CD14-positive monocyte (primary cell): ENCODE measurements at regions not wholly inside any gene's neighbourhood (a gene's known extent, or its start where the extent isn't known, plus 50 kb on each side); places are given as distances from the start of the nearest gene placed in this dataset.
A peak's percentile ranks its signal among the peaks of the same experiment; 100 is the strongest.

Experiments
- DNase-seq, 3 donors: peaks; one replicate each; pipeline ENCODE4 v3.0.0-alpha.2; 2011 to 2022
- H2AFZ ChIP-seq: 2 replicates; pipeline ENCODE4 v1.6.0; 2012; ENCODE audit warnings: mild to moderate bottlenecking, low read depth, low read length, inconsistent platforms; ENCODE audit not compliant: insufficient read depth, poor library complexity, severe bottlenecking
- H3K27ac ChIP-seq, 2 donors: 1 replicate in 1 of 2; 2 replicates in 1 of 2; pipeline ENCODE4 v1.5.1; 2012 to 2013; ENCODE audit warnings: low read length in 2 of 2, control low read depth in 1 of 2, inconsistent platforms in 1 of 2, low read depth in 1 of 2, mild to moderate bottlenecking in 1 of 2
- H3K27me3 ChIP-seq, 2 donors: one replicate each; pipeline versions ENCODE4 v1.6.0 to v1.6.1; 2011 to 2013; ENCODE audit warnings: low read length in 2 of 2; ENCODE audit not compliant: control insufficient read depth in 2 of 2, insufficient read depth in 2 of 2
- H3K36me3 ChIP-seq, 2 donors: replicated peaks in 1 of 2; 1 replicate in 1 of 2; 2 replicates in 1 of 2; pipeline versions ENCODE4 v1.5.1 to v1.6.1; 2012 to 2013; ENCODE audit warnings: low read length in 2 of 2, control low read depth in 1 of 2, inconsistent platforms in 1 of 2, mild to moderate bottlenecking in 1 of 2; ENCODE audit not compliant: insufficient read depth in 2 of 2, control insufficient read depth in 1 of 2
- H3K4me1 ChIP-seq, 2 donors: 1 replicate in 1 of 2; 2 replicates in 1 of 2; pipeline versions ENCODE4 v1.5.1 to v1.6.1; 2012 to 2013; ENCODE audit warnings: low read length in 2 of 2, control low read depth in 1 of 2, inconsistent platforms in 1 of 2, mild to moderate bottlenecking in 1 of 2, moderate library complexity in 1 of 2; ENCODE audit not compliant: insufficient read depth in 2 of 2, control insufficient read depth in 1 of 2
- H3K4me2 ChIP-seq: replicated peaks from 2 replicates; pipeline ENCODE3; 2012; ENCODE audit warnings: low read length, moderate library complexity, mild to moderate bottlenecking; ENCODE audit not compliant: poor library complexity, severe bottlenecking; ENCODE audit errors: extremely low read depth
- H3K4me3 ChIP-seq, 3 experiments: fragments of 200-600 bp in 1 of 3; sonication (generic) in 1 of 3; replicated peaks in 1 of 3; 1 replicate in 2 of 3; 2 replicates in 1 of 3; pipeline ENCODE4 v1.5.1; 2011 to 2013; ENCODE audit warnings: low read length in 3 of 3, mild to moderate bottlenecking in 3 of 3, control low read depth in 2 of 3, low read depth in 2 of 3, inconsistent platforms in 1 of 3, moderate library complexity in 1 of 3
- H3K79me2 ChIP-seq: 2 replicates; pipeline ENCODE4 v1.6.0; 2012; ENCODE audit warnings: mild to moderate bottlenecking, control low read depth, inconsistent platforms, low read length, moderate library complexity; ENCODE audit not compliant: insufficient read depth
- H3K9ac ChIP-seq: 2 replicates; pipeline ENCODE4 v1.6.0; 2017; ENCODE audit warnings: low read length, mild to moderate bottlenecking; ENCODE audit not compliant: insufficient read depth, poor library complexity, severe bottlenecking
- H3K9me3 ChIP-seq, 2 donors: replicated peaks in 1 of 2; 1 replicate in 1 of 2; 2 replicates in 1 of 2; pipeline versions ENCODE4 v1.5.1 to v1.6.1; 2012 to 2013; ENCODE audit warnings: low read length in 2 of 2, control low read depth in 1 of 2; ENCODE audit not compliant: control insufficient read depth in 1 of 2, insufficient read depth in 1 of 2
- H4K20me1 ChIP-seq: 2 replicates; pipeline ENCODE4 v1.6.0; 2012; ENCODE audit warnings: mild to moderate bottlenecking, low read length, control low read depth, moderate library complexity; ENCODE audit not compliant: insufficient read depth
- H3K27ac Mint-ChIP-seq, 7 donors: one replicate each; pipeline ENCODE4 v1.8.0; 2020; ENCODE audit warnings: mild to moderate bottlenecking in 7 of 7, mixed read lengths in 7 of 7, moderate library complexity in 6 of 7, inconsistent platforms in 2 of 7
- H3K27me3 Mint-ChIP-seq, 3 donors: one replicate each; pipeline ENCODE4 v1.8.0; 2021 to 2022; ENCODE audit warnings: low read depth in 3 of 3, mild to moderate bottlenecking in 3 of 3, mixed read lengths in 3 of 3, moderate library complexity in 3 of 3, inconsistent platforms in 1 of 3
- H3K36me3 Mint-ChIP-seq, 2 donors: one replicate each; pipeline ENCODE4 v1.8.0; 2020; ENCODE audit warnings: mixed read lengths in 2 of 2, inconsistent platforms in 1 of 2, mild to moderate bottlenecking in 1 of 2
- H3K4me1 Mint-ChIP-seq: one replicate; pipeline ENCODE4 v1.8.0; 2020; ENCODE audit warnings: mild to moderate bottlenecking, mixed read lengths
- H3K4me3 Mint-ChIP-seq, 2 donors: one replicate each; pipeline ENCODE4 v1.8.0; 2020; ENCODE audit warnings: mild to moderate bottlenecking in 2 of 2, mixed read lengths in 2 of 2, moderate library complexity in 1 of 2
- H3K9me3 Mint-ChIP-seq, 7 donors: one replicate each; pipeline ENCODE4 v1.8.0; 2020 to 2022; ENCODE audit warnings: mixed read lengths in 7 of 7, mild to moderate bottlenecking in 6 of 7, moderate library complexity in 6 of 7, inconsistent platforms in 2 of 7
- WGBS: methylation state at CpG from one replicate; pipeline ENCODE4 v1.1.5; 2013; ENCODE audit warnings: missing lambda C conversion rate; ENCODE audit not compliant: insufficient coverage; 5-methylcytosine and 5-hydroxymethylcytosine counted together
- intact Hi-C, 2 donors: fragments of 100-400 bp; cut with micrococcal nuclease; formaldehyde crosslinking; loops; one replicate each; pipeline versions ENCODE4 v1.15.0 to v1.15.1; 2023
- TF ChIP-seq, protein P1 (sequence below): fragments of 200-600 bp; IDR thresholded peaks from one replicate; pipeline ENCODE4 v1.8.0; 2022; ENCODE audit warnings: antibody characterized with exemption, mild to moderate bottlenecking

- Histone ChIP-seq H3K4me1 (no peaks in the 10 kb centered on the region), H3K4me3 (no peak overlapping the region), H4K20me1 (no peaks in the 10 kb centered on the region), H3K27me3 (no peaks in the 10 kb centered on the region), H3K36me3 (no peaks in the 10 kb centered on the region), H3K79me2 (no peaks in the 10 kb centered on the region), H3K4me2 (no peak overlapping the region), H2AFZ (no peak overlapping the region), H3K9me3 (peaks cover 0 to 4% of the 10 kb centered on the region in 2 donors), H3K27ac (no peak overlapping the region), H3K9ac (no peak overlapping the region)
- Mint-ChIP-seq H3K27me3 (peaks cover 2 to 4% (median 4%) of the 10 kb centered on the region in 3 donors), H3K27ac (no peak overlapping the region), H3K4me3 (no peak overlapping the region), H3K4me1 (no peaks in the 10 kb centered on the region), H3K9me3 (peaks cover 0 to 6% (median 3%) of the 10 kb centered on the region in 7 donors), H3K36me3 (no peaks in the 10 kb centered on the region)
- no peak for DNase-seq
- TF ChIP-seq, protein P1, sequence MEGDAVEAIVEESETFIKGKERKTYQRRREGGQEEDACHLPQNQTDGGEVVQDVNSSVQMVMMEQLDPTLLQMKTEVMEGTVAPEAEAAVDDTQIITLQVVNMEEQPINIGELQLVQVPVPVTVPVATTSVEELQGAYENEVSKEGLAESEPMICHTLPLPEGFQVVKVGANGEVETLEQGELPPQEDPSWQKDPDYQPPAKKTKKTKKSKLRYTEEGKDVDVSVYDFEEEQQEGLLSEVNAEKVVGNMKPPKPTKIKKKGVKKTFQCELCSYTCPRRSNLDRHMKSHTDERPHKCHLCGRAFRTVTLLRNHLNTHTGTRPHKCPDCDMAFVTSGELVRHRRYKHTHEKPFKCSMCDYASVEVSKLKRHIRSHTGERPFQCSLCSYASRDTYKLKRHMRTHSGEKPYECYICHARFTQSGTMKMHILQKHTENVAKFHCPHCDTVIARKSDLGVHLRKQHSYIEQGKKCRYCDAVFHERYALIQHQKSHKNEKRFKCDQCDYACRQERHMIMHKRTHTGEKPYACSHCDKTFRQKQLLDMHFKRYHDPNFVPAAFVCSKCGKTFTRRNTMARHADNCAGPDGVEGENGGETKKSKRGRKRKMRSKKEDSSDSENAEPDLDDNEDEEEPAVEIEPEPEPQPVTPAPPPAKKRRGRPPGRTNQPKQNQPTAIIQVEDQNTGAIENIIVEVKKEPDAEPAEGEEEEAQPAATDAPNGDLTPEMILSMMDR: no peak
- 94% methylated on average over 5 of the region's 5 CpGs for WGBS
- intact Hi-C loops: no loop called here
Measured at GRCh38 chr13:108156749-108157148, 58.6 kb downstream of the LIG4 start.

DNA sequence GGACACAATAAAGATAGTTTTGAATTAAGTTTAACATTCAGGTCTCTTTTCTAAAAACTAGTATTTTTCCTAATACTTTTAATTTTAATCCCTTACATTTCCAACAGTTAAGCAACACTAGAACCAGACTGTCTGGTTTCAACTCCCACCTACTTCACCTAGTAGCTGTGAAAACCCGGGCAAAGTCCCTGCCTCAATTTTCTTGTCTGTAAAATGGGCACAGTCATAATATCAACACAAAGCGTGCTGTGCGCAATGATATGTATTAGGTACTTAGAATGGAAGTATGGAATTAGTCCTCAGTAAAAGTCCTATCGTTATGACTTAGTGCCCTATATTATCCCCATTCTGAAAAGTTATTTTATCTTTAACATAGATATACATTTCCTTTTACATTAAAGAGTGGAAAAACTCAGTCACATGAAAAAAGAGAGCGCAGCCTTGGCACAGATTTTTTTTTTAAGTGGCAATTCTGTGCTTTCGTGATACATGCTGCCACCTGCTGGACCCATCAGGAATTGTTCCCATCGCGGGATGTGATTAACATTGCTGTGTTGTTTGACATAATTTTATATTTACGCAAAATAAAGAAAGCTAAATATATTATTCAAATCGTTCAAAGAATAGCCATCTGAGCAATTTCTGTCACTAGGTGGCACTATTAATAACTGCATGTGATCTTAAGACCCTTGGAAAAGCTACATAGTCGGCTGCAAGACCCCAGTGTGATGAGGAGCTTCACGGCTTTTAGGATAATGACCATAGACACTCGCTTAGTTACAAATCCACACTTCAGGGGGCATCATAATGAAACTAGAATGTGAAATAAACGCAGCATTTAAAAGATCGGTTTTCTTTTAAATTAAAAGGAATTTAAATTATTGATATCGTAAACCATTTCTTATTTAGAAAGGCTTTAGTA lies 59.9 kb downstream of the LIG4 start:
- Histone ChIP-seq H3K4me1 (no peaks in the 10 kb centered on the region), H3K4me2 (no peak overlapping the region), H3K36me3 (no peaks in the 10 kb centered on the region), H3K4me3 (no peak overlapping the region), H4K20me1 (no peaks in the 10 kb centered on the region), H3K9me3 (peaks cover 0 to 4% of the 10 kb centered on the region in 2 donors), H3K27ac (no peak overlapping the region), H2AFZ (no peak overlapping the region), H3K79me2 (no peaks in the 10 kb centered on the region), H3K27me3 (no peaks in the 10 kb centered on the region), H3K9ac (no peak overlapping the region)
- TF ChIP-seq, protein P1: peak; percentile 92
- DNase-seq: peak in 1 of 3 donors; percentile 1
- no peak overlapping the region for H3K4me3 Mint-ChIP-seq
- H3K27ac Mint-ChIP-seq: no peak overlapping the region
- H3K27me3 Mint-ChIP-seq: peaks cover 2 to 7% (median 4%) of the 10 kb centered on the region in 3 donors
- H3K36me3 Mint-ChIP-seq: no peaks in the 10 kb centered on the region
- intact Hi-C loops: no loop called here
- peaks cover 0 to 8% (median 4%) of the 10 kb centered on the region in 7 donors for H3K9me3 Mint-ChIP-seq
- 55% methylated on average over 2 of the region's 16 CpGs for WGBS
- no peaks in the 10 kb centered on the region for H3K4me1 Mint-ChIP-seq
